ENCODE measurements at regions not wholly inside any gene's neighbourhood (a gene's known extent, or its start where the extent isn't known, plus 50 kb on each side); places are given as distances from the start of the nearest gene placed in this dataset.

- H3K27me3 ChIP-seq (ENCODE audit: control insufficient read depth, insufficient read depth, low read length) = no peaks in the 10 kb centered on the region
- no peaks in the 10 kb centered on the region for H3K4me1 ChIP-seq (ENCODE audit: control insufficient read depth, insufficient read depth, low read length)
- H3K4me3 ChIP-seq (ENCODE audit: low read depth, low read length) = no peak overlapping the region
- DNase-seq (ENCODE audit: low read depth in 4 of 6, low spot score in 6 of 6) = no peak
- H3K9me3 ChIP-seq (ENCODE audit: control insufficient read depth, insufficient read depth, low read length) = no peaks in the 10 kb centered on the region
- H3K27ac ChIP-seq (ENCODE audit: low read depth, low read length) = no peak overlapping the region
- H3K36me3 ChIP-seq (ENCODE audit: control insufficient read depth, insufficient read depth, low read length) = no peaks in the 10 kb centered on the region
- no CpG with 5 or more reads among the region's 1 CpG for WGBS (ENCODE audit: insufficient coverage)
These were observed 207.1 kb upstream of the CLINT1 start for GRCh38 chr5:158066076-158066475.

DNA sequence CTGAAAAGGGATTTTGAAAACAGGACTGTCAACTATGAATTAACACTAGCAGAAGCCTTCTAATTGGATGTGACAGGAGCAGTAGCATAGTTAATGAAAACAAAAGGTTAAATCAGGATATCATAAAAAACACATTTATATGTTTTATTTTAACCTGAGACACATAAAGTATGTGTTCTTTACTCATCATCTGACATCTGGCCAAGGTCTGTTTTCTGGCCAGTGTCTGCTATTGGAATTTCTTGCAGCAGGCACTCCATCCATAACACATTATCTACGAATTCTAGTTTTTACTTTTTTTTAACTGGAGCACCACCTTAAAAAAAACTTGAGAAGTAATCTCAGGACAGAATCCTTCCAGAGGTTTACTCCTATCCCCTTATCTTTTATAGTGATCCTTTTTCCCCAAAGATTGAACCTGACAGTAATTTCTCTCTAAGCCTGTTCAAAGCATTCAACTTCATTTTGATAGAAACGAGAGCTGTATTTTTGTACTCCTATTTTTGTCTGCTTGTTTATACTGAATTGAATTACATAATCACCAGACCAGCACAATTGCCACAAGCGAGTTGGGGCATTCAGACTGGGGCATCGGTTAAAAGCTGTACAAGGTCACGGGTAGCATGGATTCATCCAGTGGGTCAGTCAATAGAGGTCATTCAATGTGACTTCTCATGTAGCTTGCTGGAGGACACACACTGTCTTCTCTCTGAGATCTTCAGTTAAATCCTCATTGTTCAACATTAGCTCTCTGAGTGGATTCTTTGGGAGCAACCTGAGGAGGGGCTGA, 205.6 kb upstream of the CLINT1 start:
- 77% methylated on average over 4 of the region's 5 CpGs for WGBS (ENCODE audit: insufficient coverage)
- Histone ChIP-seq H3K4me1 (ENCODE audit: control insufficient read depth, insufficient read depth, low read length) (no peaks in the 10 kb centered on the region), H3K9me3 (ENCODE audit: control insufficient read depth, insufficient read depth, low read length) (no peaks in the 10 kb centered on the region), H3K4me3 (ENCODE audit: low read depth, low read length) (no peak overlapping the region), H3K27me3 (ENCODE audit: control insufficient read depth, insufficient read depth, low read length) (no peaks in the 10 kb centered on the region), H3K27ac (ENCODE audit: low read depth, low read length) (no peak overlapping the region), H3K36me3 (ENCODE audit: control insufficient read depth, insufficient read depth, low read length) (no peaks in the 10 kb centered on the region)
- DNase-seq (ENCODE audit: low read depth in 4 of 6, low spot score in 6 of 6) = no peak

GRCh38 chr5:158063052-158063451, 204.1 kb upstream of the CLINT1 start:
- no peak overlapping the region for H3K27ac ChIP-seq (ENCODE audit: low read depth, low read length)
- no peak overlapping the region for H3K4me3 ChIP-seq (ENCODE audit: low read depth, low read length)
- H3K36me3 ChIP-seq (ENCODE audit: control insufficient read depth, insufficient read depth, low read length) = no peaks in the 10 kb centered on the region
- H3K9me3 ChIP-seq (ENCODE audit: control insufficient read depth, insufficient read depth, low read length) = no peaks in the 10 kb centered on the region
- no CpG with 5 or more reads among the region's 1 CpG for WGBS (ENCODE audit: insufficient coverage)
- H3K4me1 ChIP-seq (ENCODE audit: control insufficient read depth, insufficient read depth, low read length) = no peaks in the 10 kb centered on the region
- DNase-seq (ENCODE audit: low read depth in 4 of 6, low spot score in 6 of 6) = no peak
- H3K27me3 ChIP-seq (ENCODE audit: control insufficient read depth, insufficient read depth, low read length) = no peaks in the 10 kb centered on the region

DNA sequence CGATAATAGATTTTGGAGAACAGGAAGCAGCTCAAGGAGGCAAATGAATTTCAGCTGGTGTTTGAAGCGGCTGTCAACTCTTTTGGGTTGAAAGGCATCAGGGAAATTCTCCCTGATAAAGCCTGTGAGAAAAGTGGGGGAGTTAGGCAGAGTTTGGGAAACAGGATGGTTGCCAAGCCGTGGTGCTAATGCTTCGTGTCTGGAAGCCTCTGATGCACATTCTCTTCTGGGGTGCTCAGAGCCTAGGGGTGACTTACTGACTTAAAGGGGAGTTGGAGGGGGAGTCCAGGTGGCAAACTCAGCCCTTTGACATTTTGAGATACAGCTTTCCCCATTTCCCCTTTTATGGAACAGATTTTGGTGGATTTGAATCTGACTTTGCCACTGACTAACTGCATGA, 202.5 kb upstream of the CLINT1 start:
- Histone ChIP-seq H3K4me1 (ENCODE audit: control insufficient read depth, insufficient read depth, low read length) (no peaks in the 10 kb centered on the region), H3K9me3 (ENCODE audit: control insufficient read depth, insufficient read depth, low read length) (no peaks in the 10 kb centered on the region), H3K36me3 (ENCODE audit: control insufficient read depth, insufficient read depth, low read length) (no peaks in the 10 kb centered on the region), H3K4me3 (ENCODE audit: low read depth, low read length) (no peak overlapping the region), H3K27ac (ENCODE audit: low read depth, low read length) (no peak overlapping the region), H3K27me3 (ENCODE audit: control insufficient read depth, insufficient read depth, low read length) (no peaks in the 10 kb centered on the region)
- WGBS (ENCODE audit: insufficient coverage) = 85% methylated on average over 4 of the region's 4 CpGs
- DNase-seq (ENCODE audit: low read depth in 4 of 6, low spot score in 6 of 6) = no peak

DNA sequence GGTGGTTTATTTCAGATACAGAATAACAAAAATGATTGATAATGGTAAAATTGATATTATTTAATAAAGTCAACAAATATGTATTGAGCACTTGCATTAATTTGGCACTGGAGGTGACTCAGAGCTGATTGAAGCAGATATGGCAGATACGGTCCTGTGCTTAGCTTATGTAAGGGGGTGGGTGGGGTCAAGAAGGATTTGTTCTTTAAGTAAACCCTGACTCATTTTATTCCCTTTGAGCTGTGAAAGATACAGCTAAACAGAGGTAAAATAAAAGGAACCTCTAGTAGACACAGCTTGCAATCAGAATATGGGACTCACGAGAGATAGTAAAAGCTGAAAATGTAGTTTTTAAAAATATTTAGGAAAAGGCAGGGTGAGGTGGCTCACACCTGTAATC, 201.3 kb upstream of the CLINT1 start:
- Histone ChIP-seq H3K27me3 (ENCODE audit: control insufficient read depth, insufficient read depth, low read length) (no peaks in the 10 kb centered on the region), H3K9me3 (ENCODE audit: control insufficient read depth, insufficient read depth, low read length) (no peaks in the 10 kb centered on the region), H3K27ac (ENCODE audit: low read depth, low read length) (no peak overlapping the region), H3K36me3 (ENCODE audit: control insufficient read depth, insufficient read depth, low read length) (no peaks in the 10 kb centered on the region), H3K4me1 (ENCODE audit: control insufficient read depth, insufficient read depth, low read length) (no peaks in the 10 kb centered on the region), H3K4me3 (ENCODE audit: low read depth, low read length) (no peak overlapping the region)
- no peak for DNase-seq (ENCODE audit: low read depth in 4 of 6, low spot score in 6 of 6)
- WGBS (ENCODE audit: insufficient coverage) = 86% methylated on average over 1 of the region's 2 CpGs

DNA sequence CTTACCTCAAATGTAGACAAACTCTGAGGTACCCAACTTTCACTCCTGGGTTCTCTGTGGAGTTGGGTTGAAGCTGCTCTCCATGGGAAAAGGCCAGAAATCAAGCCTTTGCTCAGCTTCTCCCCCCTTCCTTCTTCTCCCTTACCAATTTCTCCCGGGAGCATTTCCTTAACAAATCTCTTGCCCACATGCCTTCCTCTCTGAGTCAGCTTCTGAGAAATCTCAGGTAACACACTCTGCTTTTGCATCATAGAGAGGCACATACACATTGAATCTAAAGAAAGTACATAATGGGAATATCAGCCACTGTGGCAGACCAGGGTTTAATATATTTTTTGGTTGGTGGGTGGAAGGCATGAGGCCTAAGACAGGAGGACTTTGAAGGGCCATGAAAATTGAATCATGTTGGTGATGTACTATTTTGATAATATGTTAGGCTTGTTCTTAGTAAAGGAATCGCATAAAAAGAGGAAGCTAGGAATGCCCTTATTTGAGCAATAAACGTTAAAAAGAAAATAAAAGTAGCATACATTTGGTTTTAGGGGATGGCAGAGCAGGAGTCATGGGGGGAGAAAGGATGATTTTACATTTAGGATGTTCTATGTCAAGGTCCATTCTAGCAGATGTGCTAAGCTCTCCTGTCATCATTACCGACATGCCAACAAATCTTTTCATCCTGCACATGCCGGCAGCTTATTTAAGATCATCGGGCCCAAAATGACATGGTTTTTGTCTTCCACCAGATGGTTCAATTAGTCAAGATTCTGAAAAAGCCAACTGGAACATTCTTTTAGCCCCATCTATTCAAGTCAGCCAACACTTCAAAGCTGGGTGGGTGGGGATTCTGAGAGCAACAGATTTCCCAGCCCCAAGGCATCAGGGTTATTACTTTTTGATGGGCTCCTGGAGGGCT, 199.5 kb upstream of the CLINT1 start:
- Histone ChIP-seq H3K27me3 (ENCODE audit: control insufficient read depth, insufficient read depth, low read length) (no peaks in the 10 kb centered on the region), H3K36me3 (ENCODE audit: control insufficient read depth, insufficient read depth, low read length) (no peaks in the 10 kb centered on the region), H3K27ac (ENCODE audit: low read depth, low read length) (no peak overlapping the region), H3K4me3 (ENCODE audit: low read depth, low read length) (no peak overlapping the region), H3K9me3 (ENCODE audit: control insufficient read depth, insufficient read depth, low read length) (no peaks in the 10 kb centered on the region), H3K4me1 (ENCODE audit: control insufficient read depth, insufficient read depth, low read length) (no peaks in the 10 kb centered on the region)
- no peak for DNase-seq (ENCODE audit: low read depth in 4 of 6, low spot score in 6 of 6)
- WGBS (ENCODE audit: insufficient coverage) = 79% methylated on average over 6 of the region's 6 CpGs

DNA sequence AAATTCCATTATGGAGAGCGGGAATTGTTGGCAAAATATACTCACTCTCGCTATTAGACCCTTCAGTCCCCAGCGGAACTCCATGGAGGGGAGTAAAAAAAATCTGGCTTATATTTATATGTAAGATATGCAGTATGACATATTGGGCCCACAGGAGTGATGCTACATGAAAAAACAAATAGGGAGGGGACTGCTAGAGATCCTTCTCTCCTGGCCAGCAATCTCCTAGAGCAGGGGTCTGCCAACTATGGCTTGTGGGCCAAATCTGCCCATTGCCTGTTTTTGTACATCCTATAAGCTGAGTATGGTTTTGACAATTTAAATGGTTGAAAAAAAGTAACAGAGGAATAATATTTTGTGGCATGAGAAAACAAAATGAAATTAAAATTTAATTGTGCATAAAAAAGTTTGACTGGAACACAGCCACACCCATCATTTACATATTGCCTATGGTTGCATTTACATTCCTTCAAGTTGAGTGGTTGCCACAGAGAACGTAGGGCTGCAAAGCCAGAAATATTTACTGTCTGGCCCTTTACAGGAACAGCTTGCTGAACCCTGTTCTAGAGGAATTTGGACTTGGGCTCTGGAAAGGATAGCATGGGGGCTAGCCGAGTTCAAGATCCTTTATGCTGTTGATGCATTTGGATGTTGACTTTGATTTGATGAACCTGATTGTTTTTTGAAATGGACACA, 197.3 kb upstream of the CLINT1 start:
- Histone ChIP-seq H3K27ac (ENCODE audit: low read depth, low read length) (no peak overlapping the region), H3K36me3 (ENCODE audit: control insufficient read depth, insufficient read depth, low read length) (no peaks in the 10 kb centered on the region), H3K4me1 (ENCODE audit: control insufficient read depth, insufficient read depth, low read length) (no peaks in the 10 kb centered on the region), H3K9me3 (ENCODE audit: control insufficient read depth, insufficient read depth, low read length) (no peaks in the 10 kb centered on the region), H3K4me3 (ENCODE audit: low read depth, low read length) (no peak overlapping the region), H3K27me3 (ENCODE audit: control insufficient read depth, insufficient read depth, low read length) (no peaks in the 10 kb centered on the region)
- 72% methylated on average over 2 of the region's 5 CpGs for WGBS (ENCODE audit: insufficient coverage)
- DNase-seq (ENCODE audit: low read depth in 4 of 6, low spot score in 6 of 6) = no peak

DNA sequence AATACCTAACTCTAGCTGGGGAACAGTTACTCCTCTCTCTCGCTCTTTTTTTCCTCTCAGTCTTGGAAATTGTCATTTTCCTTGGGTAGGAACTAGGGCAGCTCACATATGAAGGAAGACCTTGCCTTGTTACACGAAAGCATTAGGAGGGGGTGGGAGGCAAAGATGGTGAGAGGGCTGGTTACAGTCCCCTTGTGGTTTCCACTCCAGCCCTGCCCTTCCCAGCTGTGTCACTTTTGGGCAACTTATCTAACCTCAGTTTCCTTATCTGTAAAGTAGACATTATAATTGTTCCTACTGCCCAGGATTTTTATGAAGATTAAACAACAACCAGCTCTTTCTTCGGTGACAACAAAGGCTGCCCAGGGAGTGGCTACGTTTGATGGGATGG, 196.2 kb upstream of the CLINT1 start:
- no peaks in the 10 kb centered on the region for H3K4me1 ChIP-seq (ENCODE audit: control insufficient read depth, insufficient read depth, low read length)
- H3K9me3 ChIP-seq (ENCODE audit: control insufficient read depth, insufficient read depth, low read length) = no peaks in the 10 kb centered on the region
- no peaks in the 10 kb centered on the region for H3K36me3 ChIP-seq (ENCODE audit: control insufficient read depth, insufficient read depth, low read length)
- no peaks in the 10 kb centered on the region for H3K27me3 ChIP-seq (ENCODE audit: control insufficient read depth, insufficient read depth, low read length)
- H3K27ac ChIP-seq (ENCODE audit: low read depth, low read length) = no peak overlapping the region
- no peak overlapping the region for H3K4me3 ChIP-seq (ENCODE audit: low read depth, low read length)
- DNase-seq (ENCODE audit: low read depth in 4 of 6, low spot score in 6 of 6) = no peak
- 47% methylated on average over 2 of the region's 4 CpGs for WGBS (ENCODE audit: insufficient coverage)

- WGBS (ENCODE audit: insufficient coverage) = 41% methylated on average over 4 of the region's 9 CpGs
- peak in 1 of 6 donors; percentile 45 for DNase-seq (ENCODE audit: low read depth in 4 of 6, low spot score in 6 of 6)
These were observed 195.5 kb upstream of the CLINT1 start for GRCh38 chr5:158054223-158055110.

More at GRCh38 chr5:158054223-158055110, 195.5 kb upstream of the CLINT1 start:
- H3K4me3 ChIP-seq (ENCODE audit: low read depth, low read length) = no peak overlapping the region
- no peaks in the 10 kb centered on the region for H3K36me3 ChIP-seq (ENCODE audit: control insufficient read depth, insufficient read depth, low read length)
- no peak overlapping the region for H3K27ac ChIP-seq (ENCODE audit: low read depth, low read length)
- H3K9me3 ChIP-seq (ENCODE audit: control insufficient read depth, insufficient read depth, low read length) = no peaks in the 10 kb centered on the region
- no peaks in the 10 kb centered on the region for H3K27me3 ChIP-seq (ENCODE audit: control insufficient read depth, insufficient read depth, low read length)
- H3K4me1 ChIP-seq (ENCODE audit: control insufficient read depth, insufficient read depth, low read length) = no peaks in the 10 kb centered on the region

Measured in spinal cord (tissue), 9 donors.